IPS DF 4.7 (cell line): ENCODE measurements at regions not wholly inside any gene's neighbourhood (a gene's known extent, or its start where the extent isn't known, plus 50 kb on each side); places are given as distances from the start of the nearest gene placed in this dataset.
"Not testable (repeated sequence)": the region's sequence is repeated elsewhere in the genome, so short reads cannot be mapped to it uniquely, and the experiment has no call there.

ENCODE experiments used
- DNase-seq: peaks from one replicate; pipeline ENCODE4 v3.0.0-alpha.2; 2013; ENCODE audit warnings: low spot score; ENCODE audit errors: extremely low read depth

DNA sequence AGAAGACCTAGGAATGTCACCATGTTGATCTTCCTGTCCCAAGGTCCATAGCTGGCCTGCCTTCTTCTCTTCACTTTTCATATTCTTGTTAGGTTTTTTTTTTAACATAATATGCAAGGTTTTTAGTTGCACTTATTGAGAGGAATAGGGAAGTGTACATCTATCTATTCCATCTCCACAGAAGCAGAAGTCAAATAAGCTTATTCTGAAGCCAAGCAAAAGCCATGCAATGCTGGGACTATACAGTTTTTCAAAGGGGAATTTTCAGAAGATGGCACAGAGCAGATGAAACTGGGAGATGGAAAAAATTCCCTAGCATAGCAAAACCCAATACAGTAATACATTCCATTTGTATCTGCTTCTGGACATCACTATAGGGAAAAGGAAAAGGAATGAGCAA lies 447.6 kb downstream of the GADD45G start:
- DNase-seq = no peak

DNA sequence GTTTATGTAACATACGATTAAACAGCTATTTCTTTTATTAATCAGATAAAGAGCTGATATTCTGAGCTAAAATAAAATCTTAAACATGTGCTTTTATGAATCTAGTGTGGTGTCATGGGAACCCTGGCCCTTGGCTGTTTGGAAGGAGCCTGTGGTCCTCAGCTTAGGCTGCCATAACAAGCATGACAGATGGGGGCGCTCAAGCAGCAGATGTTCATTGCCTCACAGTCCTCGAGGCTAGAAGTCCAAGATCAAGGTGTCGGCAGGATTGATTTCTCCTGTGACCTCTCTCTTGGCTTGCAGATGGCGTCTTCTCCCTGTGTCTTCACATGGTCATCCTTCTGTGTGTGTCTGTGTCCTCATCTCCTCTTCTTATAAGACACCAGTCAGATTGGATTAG lies 448.2 kb downstream of the GADD45G start:
- no peak for DNase-seq

DNA sequence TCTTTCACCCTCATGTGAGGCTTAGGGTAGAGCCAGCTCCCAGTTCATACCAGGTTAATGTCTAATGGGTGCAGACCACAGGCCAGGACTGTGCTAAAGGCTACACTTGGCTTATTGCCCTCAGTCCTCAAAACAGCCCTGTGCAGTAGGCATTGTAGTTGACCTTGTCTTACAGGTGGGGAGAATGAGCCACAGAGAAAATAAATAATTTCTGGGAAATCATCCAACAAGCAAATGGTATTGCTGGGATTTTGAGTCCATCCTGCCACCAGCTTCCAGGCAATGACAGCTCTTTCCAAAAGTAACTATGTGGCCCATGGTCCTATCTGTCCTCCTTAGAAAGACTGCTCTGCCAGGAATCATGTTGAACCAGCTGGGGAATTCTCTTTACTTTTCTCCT lies 450.0 kb downstream of the GADD45G start:
- no peak for DNase-seq

DNA sequence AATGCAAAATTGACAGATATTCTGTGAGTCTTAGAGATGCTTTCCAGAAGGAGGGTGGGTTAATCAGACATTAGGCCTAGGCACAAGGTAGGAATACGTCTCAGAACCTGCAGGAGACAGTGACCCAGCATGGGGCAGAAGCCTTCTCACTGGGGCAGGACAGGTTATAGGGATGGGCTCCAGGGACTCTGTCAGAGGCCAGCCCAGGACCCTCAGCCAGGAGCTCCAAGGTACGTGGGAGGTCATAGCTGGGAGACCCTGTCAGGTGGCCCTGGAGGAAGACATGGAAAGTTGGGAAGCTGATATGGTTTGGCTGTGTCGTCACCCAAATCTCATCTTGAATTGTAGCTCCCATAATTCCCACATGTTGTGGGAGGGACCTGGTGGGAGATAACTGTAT lies 450.4 kb downstream of the GADD45G start:
- DNase-seq = no peak

DNA sequence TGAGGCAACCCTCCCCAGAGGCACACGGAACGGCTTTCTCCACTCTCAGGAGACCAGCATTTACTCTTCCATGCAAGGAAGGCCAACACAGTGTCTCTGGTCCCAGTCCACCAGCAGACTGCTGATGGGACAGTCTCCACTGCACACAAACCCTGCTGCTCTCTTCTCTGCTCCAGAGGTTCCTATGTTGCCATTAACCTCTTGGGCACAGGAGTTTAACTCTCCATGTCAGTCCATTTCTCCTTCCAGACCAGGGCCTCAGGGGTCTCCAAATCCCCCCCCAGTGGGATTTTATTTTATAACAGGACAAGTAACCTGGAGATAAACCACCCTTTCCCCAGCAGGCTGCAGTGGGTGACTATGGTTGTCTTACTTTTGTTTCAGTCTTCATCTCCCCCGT lies 452.5 kb downstream of the GADD45G start:
- DNase-seq = no peak

DNA sequence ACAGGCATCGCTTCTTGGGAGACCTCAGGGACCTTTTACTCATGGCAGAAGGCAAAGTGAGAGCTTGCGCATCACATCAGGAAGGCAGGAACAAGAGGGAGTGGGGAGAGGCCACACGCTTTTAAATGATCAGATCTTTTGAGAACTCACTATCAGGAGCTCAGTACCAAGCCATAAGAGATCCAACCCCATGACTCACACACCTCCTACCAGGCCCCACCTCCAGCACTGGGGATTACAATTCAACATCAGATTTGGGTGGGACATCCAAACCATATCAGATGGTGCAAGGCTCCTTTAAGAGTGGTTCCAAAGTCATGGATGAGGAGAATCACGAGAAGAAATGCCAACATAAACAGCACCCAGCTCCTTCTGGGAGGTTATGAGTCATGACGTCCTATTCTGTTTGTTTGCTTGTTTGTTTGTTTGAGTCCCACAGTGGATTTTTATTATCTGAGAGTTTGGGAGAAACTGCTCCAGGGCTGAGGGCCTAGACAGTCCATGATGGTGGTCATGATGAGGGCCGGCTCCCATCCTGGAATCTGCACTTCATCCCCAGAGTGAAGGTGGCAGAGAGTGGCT lies 453.5 kb downstream of the GADD45G start:
- no peak for DNase-seq

DNA sequence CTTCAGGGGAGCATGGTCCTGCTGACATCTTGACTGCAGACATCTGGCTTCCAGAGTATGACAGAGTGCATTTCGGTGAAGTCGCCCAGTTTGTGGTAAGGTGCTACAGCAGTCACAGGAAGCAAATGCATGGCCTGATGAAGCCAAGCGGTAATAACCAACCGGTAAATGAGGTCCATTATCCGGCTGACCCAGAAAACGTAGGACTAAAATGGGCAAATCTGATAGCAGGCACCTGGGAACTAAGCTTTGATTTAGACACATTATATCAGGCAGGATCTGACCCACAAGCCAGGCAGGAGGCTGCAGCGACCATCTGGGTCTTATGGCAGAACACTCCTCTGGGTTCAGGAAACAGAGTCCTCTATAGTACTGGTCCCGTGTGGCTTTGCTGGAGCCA lies 454.6 kb downstream of the GADD45G start:
- no peak for DNase-seq

DNA sequence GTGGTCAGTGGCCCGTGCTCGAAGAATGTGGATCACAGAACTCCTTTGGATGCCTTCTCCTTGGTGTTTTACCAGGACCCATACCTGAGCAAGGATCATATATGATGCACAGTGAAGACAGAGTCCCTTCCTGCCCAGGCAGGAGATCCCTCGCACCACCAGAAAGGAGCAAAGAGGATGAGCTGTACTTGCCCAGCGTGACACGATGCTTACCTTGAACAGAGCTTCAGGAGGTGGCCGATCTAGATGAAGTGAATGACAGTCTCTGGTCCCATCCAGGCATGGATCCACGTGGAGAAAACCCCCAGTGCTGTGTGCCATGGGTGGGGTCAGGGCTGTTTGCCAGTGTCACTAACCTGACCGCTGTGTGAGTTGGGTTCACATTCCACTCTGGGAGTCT lies 455.4 kb downstream of the GADD45G start:
- no peak for DNase-seq

DNA sequence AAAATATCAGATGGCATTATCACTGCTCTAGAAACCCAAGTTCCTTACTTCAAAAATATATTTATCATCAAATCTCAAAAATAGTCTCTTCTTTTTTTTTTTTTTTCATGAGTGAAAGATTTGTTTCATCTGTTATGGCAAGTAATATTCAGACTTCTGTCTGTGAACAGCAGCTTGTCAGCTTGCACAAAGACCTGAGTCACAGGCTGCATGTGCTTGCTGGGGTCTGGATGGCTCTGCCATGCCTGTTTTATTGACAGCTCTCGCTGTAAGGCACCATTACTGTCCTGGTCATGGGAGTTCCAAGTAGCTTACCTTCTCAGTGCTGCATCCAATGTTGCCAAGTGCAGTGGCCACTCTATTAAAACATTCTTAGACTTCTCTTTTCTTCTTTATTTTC lies 456.4 kb downstream of the GADD45G start:
- no peak for DNase-seq

DNA sequence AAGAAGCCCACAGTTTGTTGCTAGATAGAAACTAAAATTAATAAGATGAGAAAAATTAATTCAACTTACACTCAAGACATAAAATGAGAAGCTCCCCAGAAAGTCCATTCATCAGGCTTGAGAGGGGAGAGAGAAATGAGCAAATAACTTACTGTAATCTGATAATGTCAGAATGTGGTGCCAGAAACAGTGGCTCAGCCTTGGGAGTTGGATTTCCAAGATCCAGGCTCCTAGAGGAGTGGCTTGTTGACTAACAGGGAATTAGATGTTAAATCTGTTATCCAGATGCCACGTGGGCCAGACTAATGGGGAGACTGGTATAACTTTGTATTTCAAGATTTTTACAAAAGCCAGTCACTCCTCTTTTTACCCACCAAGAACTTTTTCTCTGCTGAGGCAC lies 458.2 kb downstream of the GADD45G start:
- no peak for DNase-seq

DNA sequence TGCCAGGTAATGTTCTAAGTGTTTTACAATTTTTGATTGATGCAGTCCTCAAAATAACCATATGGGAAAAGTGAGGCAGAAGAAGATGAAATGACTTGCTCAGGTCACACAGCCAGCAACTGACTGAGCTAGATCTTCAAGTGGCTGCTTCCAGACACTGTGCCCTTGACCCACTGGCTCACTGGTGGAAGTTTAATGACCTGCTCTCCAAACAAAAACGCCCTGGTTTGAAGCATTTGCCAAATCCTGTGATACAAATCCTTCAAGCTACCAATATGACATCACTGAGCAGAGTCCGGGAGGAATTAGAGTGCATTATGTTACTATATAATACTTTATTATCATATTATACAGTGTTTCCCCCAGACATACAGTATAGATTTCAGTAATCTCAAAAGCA lies 459.4 kb downstream of the GADD45G start:
- no peak for DNase-seq

DNA sequence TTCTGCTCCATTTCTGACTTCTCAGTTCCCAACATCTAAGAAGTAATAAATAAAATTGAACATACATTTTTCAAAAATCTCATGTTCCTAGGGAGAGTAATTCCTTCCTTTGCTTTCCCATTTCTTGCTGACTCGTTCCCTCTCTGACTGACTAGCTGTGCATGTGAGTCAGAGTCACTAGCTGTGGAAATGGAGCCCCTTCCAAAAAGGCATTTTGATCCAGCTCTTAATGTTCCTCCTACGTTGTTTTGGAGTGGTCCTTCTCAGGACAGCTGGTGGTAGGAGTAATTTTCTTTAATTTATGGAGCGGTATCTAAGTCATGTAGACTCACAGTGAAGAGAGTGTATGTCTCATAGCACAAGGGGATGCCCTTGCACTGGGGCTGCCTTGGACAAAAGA lies 460.2 kb downstream of the GADD45G start:
- DNase-seq = no peak

DNA sequence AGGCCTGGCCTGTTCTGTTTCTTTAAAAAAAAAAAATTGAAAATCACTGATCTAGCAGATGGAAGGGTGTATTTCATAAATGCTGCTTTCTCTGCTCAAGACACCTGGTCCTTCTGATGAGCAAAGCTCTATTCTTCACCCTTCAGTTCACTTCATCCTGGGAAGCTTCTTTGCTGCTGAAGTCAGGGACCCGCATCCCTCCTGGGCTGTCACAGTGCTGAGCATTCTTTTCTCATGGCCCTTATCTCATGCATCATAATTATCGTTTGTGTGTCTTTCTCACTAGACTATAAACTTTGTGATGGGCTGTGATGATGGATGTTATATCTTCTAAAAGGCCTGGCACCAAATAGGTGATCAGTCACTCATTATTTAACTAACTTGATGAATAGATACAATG lies 461.0 kb downstream of the GADD45G start:
- no peak for DNase-seq

DNA sequence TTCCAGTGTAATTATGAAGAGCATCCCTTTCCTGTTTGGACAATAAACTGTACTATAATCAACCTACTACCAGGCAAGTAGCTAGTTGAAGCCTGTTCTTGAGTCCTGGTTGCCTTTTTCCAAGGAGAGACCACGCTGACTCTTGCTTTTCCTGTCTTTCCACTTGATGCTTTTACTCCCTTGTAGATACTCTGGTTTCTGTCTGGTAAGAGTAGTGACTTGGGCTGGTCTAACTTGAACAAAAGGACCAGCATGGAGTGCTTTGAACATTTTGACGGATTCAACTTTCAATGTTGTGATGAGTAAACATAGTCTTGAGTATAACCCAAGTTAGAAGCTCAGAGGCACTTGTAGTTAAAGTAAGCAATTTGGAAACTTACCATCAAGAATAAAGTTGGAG lies 464.3 kb downstream of the GADD45G start:
- no peak for DNase-seq

DNA sequence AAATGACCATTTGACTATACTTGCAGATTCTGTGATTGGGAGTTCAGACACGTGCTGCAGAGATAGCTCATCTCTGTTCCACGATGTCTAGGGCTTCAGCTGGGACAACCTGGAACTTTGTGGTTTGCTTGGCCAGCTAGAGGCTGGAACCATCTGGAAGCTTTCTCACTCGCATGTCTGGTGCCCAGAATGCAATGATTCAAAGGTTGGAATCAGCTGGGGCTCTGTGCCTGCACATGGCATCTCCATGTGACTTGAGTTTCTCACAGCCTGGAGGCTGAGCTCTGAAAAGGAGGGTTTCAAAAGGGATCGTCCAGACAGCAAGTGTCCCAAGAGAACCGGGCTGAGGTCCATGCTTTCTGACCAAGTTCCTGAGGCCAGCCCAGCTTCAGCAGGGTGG lies 465.2 kb downstream of the GADD45G start:
- no peak for DNase-seq

DNA sequence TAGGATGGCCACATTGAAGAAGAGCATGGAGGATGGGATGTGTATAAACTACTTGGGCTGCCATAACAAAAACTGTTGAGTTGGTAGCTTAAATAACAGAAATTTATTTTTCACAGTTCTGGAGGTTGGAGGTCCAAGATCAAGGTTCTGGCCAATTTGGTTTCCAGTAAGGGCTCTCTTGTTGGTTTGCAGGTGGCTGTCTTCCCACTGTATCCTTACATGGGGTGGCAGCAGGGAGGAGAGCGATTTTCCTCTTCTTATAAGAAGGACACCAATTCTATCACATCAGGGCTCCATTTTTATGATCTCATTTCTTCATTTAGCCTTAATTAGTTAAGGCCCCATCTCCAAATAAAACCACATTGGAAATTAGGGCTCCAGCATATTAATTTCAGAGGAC lies 465.7 kb downstream of the GADD45G start:
- DNase-seq = no peak

DNA sequence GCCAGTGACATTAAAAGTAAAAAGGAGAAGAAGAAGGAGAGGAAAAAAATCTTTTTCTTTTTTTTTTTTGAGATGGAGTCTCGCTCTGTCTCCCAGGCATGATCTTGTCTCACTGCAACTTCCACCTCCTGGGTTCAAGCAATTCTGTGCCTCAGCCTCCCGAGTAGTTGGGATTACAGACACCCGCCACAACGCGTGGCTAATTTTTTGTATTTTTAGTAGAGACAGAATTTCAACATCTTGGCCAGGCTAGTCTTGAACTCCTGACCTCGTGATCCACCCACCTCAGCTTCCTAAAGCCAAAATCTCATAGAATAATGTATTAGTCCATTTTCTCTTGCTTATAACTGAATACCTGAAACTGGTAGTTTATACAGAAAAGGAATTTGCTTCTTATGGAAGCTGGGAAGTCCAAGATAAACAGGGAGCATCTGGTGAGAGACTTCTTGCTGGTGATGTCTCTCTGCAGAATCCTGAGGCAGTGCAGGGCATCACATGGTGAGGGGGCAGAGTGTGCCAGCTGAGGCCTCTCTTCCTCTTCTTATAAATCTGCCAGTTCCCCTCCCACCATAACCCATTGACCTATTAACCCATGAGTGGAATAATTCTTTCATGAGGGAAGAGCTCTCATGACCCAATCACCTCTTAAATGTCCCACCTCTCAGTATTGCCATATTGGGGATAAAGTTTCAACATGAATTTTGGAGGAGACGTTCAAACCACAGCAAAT lies 466.3 kb downstream of the GADD45G start:
- DNase-seq = no peak

DNA sequence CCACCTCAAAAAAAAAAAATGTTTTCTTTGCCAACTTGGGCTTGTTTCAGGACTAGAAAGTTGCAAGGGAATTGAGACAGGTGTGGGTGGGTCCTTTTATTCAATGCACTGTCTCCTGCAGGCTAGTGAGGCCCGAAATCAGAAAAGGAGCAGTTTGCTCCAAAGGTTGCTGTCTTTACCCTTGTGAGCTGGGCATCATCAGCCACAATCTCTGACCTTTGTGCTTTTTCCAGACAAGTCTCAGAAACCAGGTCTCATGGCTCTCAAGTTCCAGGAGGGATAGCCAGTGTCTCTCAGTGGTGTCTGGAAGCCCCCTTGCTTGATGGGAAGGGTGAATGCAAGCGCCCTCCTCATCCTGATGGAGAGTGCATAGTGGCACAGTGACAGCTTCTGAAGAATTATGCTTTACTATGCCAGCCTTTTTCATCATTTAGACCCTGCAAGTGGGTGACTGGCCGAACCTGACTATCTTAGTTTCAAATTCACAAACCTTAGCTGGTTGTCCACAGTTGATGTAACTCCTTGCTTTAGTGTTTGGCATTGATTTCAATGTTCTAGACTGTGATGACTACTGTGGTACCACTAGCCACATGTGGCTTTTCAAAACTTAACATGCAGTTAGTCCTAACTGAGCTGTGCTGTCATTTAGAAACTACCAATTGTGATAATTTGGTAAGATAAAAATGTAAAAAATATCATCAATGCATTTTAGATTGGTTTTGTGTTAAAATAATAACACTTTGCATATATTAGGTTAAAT lies 468.6 kb downstream of the GADD45G start:
- DNase-seq = no peak

DNA sequence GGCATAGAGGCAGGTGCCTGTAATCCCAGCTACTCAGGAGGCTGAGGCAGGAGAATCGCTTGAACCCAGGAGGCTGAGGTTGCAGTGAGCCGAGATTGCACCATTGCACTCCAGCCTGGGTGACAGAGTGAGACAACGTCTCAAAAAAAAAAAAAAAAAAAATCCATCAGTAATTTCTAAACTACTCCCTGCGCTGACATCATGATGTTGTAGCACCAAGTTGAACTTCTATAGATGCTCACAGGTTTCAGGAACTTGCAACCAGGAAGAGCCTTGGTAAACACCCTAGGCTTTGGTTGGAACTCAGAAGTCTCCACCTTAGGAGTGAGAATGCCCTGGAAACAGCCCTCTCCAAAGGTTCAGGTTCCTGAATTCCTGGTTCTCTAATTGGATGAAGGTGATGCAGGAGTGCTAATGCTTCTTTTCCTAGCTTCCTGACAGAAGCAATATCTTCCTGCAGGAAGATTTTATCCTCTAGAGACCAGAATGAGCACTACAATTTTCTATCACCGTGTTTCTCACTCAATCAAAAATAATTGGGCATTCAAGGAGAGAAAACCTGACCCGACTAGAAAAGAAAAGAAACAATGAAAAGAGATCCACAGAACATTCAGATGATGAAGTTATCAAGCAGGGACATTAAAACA lies 469.6 kb downstream of the GADD45G start:
- DNase-seq = no peak

DNA sequence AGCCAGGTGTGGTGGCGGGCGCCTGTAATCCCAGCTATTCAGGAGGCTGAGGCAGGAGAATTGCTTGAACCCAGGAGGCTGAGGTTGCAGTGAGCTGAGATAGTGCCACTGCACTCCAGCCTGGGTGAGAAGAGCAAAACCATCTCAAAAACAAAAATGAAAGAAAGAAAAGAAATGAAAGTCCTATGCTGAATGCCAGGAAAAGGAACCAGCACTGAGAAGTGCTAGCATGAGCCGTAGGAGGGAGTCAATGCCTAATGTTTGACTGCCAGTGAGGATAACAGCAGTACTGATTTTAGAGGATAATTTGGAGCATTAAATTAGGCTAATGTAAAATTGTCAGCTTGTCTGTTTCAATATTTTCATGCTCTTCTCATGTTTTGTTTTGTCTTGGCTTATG lies 472.8 kb downstream of the GADD45G start:
- not testable (repeated sequence) for DNase-seq

DNA sequence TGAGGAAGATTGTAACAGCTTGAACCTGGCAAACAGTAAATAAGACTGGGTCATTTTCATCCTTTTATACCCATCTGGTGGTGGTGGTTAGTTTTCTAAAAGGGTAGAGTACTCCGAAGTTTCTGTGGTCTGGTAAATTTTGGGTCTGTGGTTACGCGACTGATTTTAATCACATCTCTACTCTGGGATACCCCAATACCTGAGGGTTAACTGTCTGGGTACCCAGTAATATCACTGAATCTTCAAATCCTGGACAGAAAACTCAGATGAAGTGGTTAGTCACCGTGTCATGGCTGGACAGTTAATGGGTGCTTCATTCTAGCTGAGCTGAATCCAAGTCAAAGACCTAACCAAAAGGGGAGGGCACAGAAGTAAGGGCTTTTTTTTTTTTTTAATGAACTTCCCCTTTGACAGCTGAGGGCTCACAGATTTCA lies 474.2 kb downstream of the GADD45G start:
- DNase-seq = no peak

DNA sequence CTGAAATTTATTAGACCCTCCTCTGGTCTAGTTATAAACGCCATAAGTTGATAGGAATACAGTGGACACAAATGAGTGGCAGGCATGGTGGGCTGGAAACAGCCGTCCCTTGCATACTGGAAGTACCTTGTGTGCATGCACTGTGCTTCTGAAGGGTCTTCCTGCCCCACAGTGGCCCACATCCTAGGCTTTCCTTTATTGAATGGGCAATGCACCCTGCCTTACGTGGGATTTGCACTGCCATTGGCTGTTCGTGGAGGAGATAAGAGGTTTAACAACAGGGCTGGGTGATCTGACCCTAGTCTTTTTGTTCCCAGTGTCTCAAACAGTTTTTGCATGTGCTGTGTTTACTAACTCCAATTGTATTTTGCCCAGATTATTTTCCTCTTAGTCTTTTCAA lies 480.8 kb downstream of the GADD45G start:
- no peak for DNase-seq
